K562 (cell line): ENCODE measurements at regions not wholly inside any gene's neighbourhood (a gene's known extent, or its start where the extent isn't known, plus 50 kb on each side); places are given as distances from the start of the nearest gene placed in this dataset.

Source experiments
- ATAC-seq: fragments of 200-7000 bp; cut with Tn5 transposase; 3 replicates; pipeline ENCODE4 v1.9.1; 2020; ENCODE audit warnings: moderate library complexity
- BruUV-seq: library from RNA; stranded (reverse); fragments of 400-500 nt; replicated peaks from 2 replicates; lab custom pipeline; 2021; lab: Mats Ljungman, UMichigan
- CTCF ChIA-PET: fragments of 300-600 bp; formaldehyde crosslinking; extraction: SDS; loops from one replicate; lab custom pipeline; 2021; ENCODE audit warnings: low intra/inter-chr PET ratio; lab: Yijun Ruan, JAX
- POLR2A ChIA-PET: fragments of 300-600, 350-650 bp; sonication (Branson Sonifier 250); formaldehyde crosslinking; extraction: SDS; loops from one replicate; lab custom pipeline; 2021; ENCODE audit warnings: antibody characterized with exemption, inconsistent platforms; lab: Yijun Ruan, JAX
- DNase-seq, 4 experiments: peaks; one replicate each; pipeline versions ENCODE4 v3.0.0 to v3.0.0-alpha.2; 2011 to 2018; ENCODE audit warnings: low spot score in 3 of 4, mixed read lengths in 3 of 4; ENCODE audit errors: extremely low read depth in 1 of 4
- FAIRE-seq: peaks from 2 replicates; lab custom pipeline; 2011; peaks lifted over from hg19 to GRCh38; lab: Jason Lieb, UNC
- H2AFZ ChIP-seq: 2 replicates; pipeline ENCODE4 v1.6.0; 2011; ENCODE audit warnings: low read depth, low read length, control low read depth, inconsistent platforms
- H3K27ac ChIP-seq: fragments of 200-600 bp; 3 replicates; pipeline ENCODE4 v1.8.0; 2011; ENCODE audit warnings: low read depth, mild to moderate bottlenecking, control low read depth, inconsistent platforms, low read length, moderate library complexity, mixed read lengths; ENCODE audit errors: extremely low read depth
- H3K27me3 ChIP-seq, 2 experiments: fragments of 300-600 bp in 1 of 2; 2 replicates in 1 of 2; 3 replicates in 1 of 2; pipeline versions ENCODE4 v1.6.0 to v1.8.0; 2011; ENCODE audit warnings: inconsistent platforms in 2 of 2, low read length in 2 of 2, mild to moderate bottlenecking in 1 of 2, mixed read lengths in 1 of 2, moderate library complexity in 1 of 2; ENCODE audit not compliant: control insufficient read depth in 2 of 2, insufficient read depth in 2 of 2
- H3K36me3 ChIP-seq: fragments of 300-600 bp; 3 replicates; pipeline ENCODE4 v1.8.0; 2011; ENCODE audit warnings: mild to moderate bottlenecking, low read length, inconsistent platforms; ENCODE audit not compliant: control insufficient read depth, insufficient read depth
- H3K4me1 ChIP-seq, 2 experiments: fragments of 200-600 bp in 1 of 2; replicated peaks in 1 of 2; 2 replicates in 1 of 2; 3 replicates in 1 of 2; pipeline versions ENCODE4 v1.5.1 to v1.8.0; 2011; ENCODE audit warnings: inconsistent platforms in 2 of 2, low read length in 2 of 2, mild to moderate bottlenecking in 1 of 2, mixed read lengths in 1 of 2, moderate library complexity in 1 of 2; ENCODE audit not compliant: control insufficient read depth in 2 of 2, insufficient read depth in 2 of 2
- H3K4me2 ChIP-seq: 2 replicates; pipeline ENCODE4 v1.6.1; 2011; ENCODE audit warnings: low read length, control low read depth, inconsistent platforms, mixed read lengths; ENCODE audit not compliant: insufficient read depth
- H3K4me3 ChIP-seq: fragments of 200-600 bp; sonication (generic), shearing (Covaris generic); 2 replicates; pipeline ENCODE4 v1.5.1; 2016; ENCODE audit warnings: control low read depth, inconsistent platforms
- H3K79me2 ChIP-seq: fragments of 200-600 bp; 3 replicates; pipeline ENCODE4 v1.8.0; 2011; ENCODE audit warnings: low read length, inconsistent platforms; ENCODE audit not compliant: control insufficient read depth, insufficient read depth
- H3K9ac ChIP-seq, 2 experiments: 2 replicates each; pipeline versions ENCODE4 v1.6.0 to v1.6.1; 2011; ENCODE audit warnings: low read depth in 2 of 2, low read length in 2 of 2, control low read depth in 1 of 2, inconsistent platforms in 1 of 2, mild to moderate bottlenecking in 1 of 2, mixed read lengths in 1 of 2; ENCODE audit not compliant: insufficient read depth in 1 of 2
- H3K9me1 ChIP-seq: one replicate; pipeline ENCODE4 v1.6.0; 2011; ENCODE audit warnings: inconsistent platforms, mild to moderate bottlenecking, low read length, moderate library complexity; ENCODE audit not compliant: control insufficient read depth, insufficient read depth
- H3K9me3 ChIP-seq: replicated peaks from 2 replicates; pipeline ENCODE4 v1.5.1; 2011; ENCODE audit warnings: low read depth, low read length, inconsistent platforms; ENCODE audit not compliant: control insufficient read depth, insufficient read depth
- H4K20me1 ChIP-seq: replicated peaks from 2 replicates; pipeline ENCODE4 v1.6.1; 2011; ENCODE audit warnings: low read length, inconsistent platforms, mixed read lengths; ENCODE audit not compliant: control insufficient read depth, insufficient read depth
- ARID2 ChIP-seq: fragments of 450-650 bp; IDR thresholded peaks from 2 replicates; pipeline ENCODE4 v1.6.1; 2017; ENCODE audit warnings: antibody characterized with exemption, mild to moderate bottlenecking
- ATF3 ChIP-seq, 2 experiments: fragments of 450-650 bp in 1 of 2; sonication (generic) in 1 of 2; formaldehyde crosslinking in 1 of 2; IDR thresholded peaks in 1 of 2; conservative IDR thresholded peaks in 1 of 2; 2 replicates each; pipeline versions ENCODE4 v1.6.1 to v1.8.1; 2016 to 2023; ENCODE audit warnings: mild to moderate bottlenecking in 2 of 2, moderate library complexity in 2 of 2, inconsistent platforms in 1 of 2, missing genetic modification reagents in 1 of 2
- CEBPB ChIP-seq: fragments of 450-650 bp; IDR thresholded peaks from 2 replicates; pipeline ENCODE4 v1.6.1; 2016; ENCODE audit warnings: missing genetic modification characterization, missing compliant biosample characterization
- CTBP1 ChIP-seq: fragments of 450-650 bp; IDR thresholded peaks from 2 replicates; pipeline ENCODE4 v1.6.1; 2016; ENCODE audit warnings: borderline replicate concordance
- LEF1 ChIP-seq: fragments of 450-650 bp; IDR thresholded peaks from 2 replicates; pipeline ENCODE4 v1.6.1; 2016; ENCODE audit warnings: mild to moderate bottlenecking
- MLLT1 ChIP-seq, 2 experiments: fragments of 450-650 bp; IDR thresholded peaks; 2 replicates each; pipeline ENCODE4 v1.6.1; 2016
- RBFOX2 ChIP-seq: fragments of 200-400 bp; formaldehyde crosslinking; IDR thresholded peaks from 2 replicates; pipeline ENCODE4 v1.6.1; 2017; ENCODE audit warnings: low read depth, mild to moderate bottlenecking, low read length, moderate library complexity
- TCF3 ChIP-seq: sonication (generic); formaldehyde crosslinking; IDR thresholded peaks from 2 replicates; pipeline ENCODE4 v1.4.0; 2020; ENCODE audit warnings: mild to moderate bottlenecking, missing genetic modification reagents
- UBTF ChIP-seq, 2 experiments: IDR thresholded peaks; 2 replicates each; pipeline ENCODE4 v1.6.1; 2012; ENCODE audit warnings: improper control_type of control experiment in 2 of 2, low read depth in 2 of 2, low read length in 2 of 2, borderline replicate concordance in 1 of 2
- USF2 ChIP-seq: sonication (generic); formaldehyde crosslinking; IDR thresholded peaks from 2 replicates; pipeline ENCODE4 v1.5.0; 2020; ENCODE audit warnings: missing genetic modification reagents
- ZBTB11 ChIP-seq, 3 experiments: fragments of 200-800 bp in 1 of 3; fragments of 250-450 bp in 1 of 3; fragments of 450-650 bp in 1 of 3; sonication (Bioruptor Pico) in 1 of 3; sonication (Bioruptor generic) in 1 of 3; formaldehyde crosslinking in 1 of 3; IDR thresholded peaks; 2 replicates each; pipeline versions ENCODE4 v1.6.1 to v1.8.0; 2016 to 2022; ENCODE audit warnings: mild to moderate bottlenecking in 2 of 3, missing genetic modification characterization in 2 of 3, missing compliant biosample characterization in 1 of 3, moderate library complexity in 1 of 3
- ZNF143 ChIP-seq: sonication (generic); formaldehyde crosslinking; IDR thresholded peaks from 2 replicates; pipeline ENCODE4 v1.9.0; 2022; ENCODE audit warnings: mild to moderate bottlenecking, missing genetic modification reagents
- ZNF212 ChIP-seq: fragments of 450-650 bp; formaldehyde crosslinking; IDR thresholded peaks from 2 replicates; pipeline ENCODE4 v1.4.0; 2020; ENCODE audit warnings: mild to moderate bottlenecking
- ZNF23 ChIP-seq: fragments of 250-450 bp; sonication (Bioruptor Pico); IDR thresholded peaks from 2 replicates; pipeline ENCODE4 v1.4.0; 2020; ENCODE audit warnings: mild to moderate bottlenecking
- WGBS: fragments of 100-300 bp; shearing (Covaris generic); methylation state at CpG from one replicate; pipeline ENCODE4 v1.1.6; 2016; ENCODE audit warnings: low coverage, mixed read lengths; ENCODE audit not compliant: insufficient coverage; ENCODE audit errors: missing lambda C conversion rate; 5-methylcytosine and 5-hydroxymethylcytosine counted together
- in situ Hi-C: fragments of 300-500 bp; cut with MboI; formaldehyde crosslinking; loops from 4 replicates; pipeline ENCODE4 v1.15.0; 2018; ENCODE audit warnings: inconsistent platforms, mixed read lengths
- intact Hi-C: fragments of 100-400 bp; cut with micrococcal nuclease; formaldehyde crosslinking; loops from 2 replicates; pipeline ENCODE4 v1.14.2; 2022

GRCh38 chr6:98230250-98230649 lies 604.1 kb upstream of the POU3F2 start:
- H3K9ac ChIP-seq = no peak overlapping the region
- CTCF ChIA-PET = no interaction called here
- H3K27me3 ChIP-seq = no peaks in the 10 kb centered on the region
- FAIRE-seq (no peak), DNase-seq (no peak), ATAC-seq (no peak)
- H3K4me3 ChIP-seq = no peak overlapping the region
- no peaks in the 10 kb centered on the region for H3K4me1 ChIP-seq
- H3K9me3 ChIP-seq = no peaks in the 10 kb centered on the region
- no peak overlapping the region for H3K4me2 ChIP-seq
- POLR2A ChIA-PET = no interaction called here
- no peaks in the 10 kb centered on the region for H4K20me1 ChIP-seq
- in situ Hi-C loops = no loop called here
- no peaks in the 10 kb centered on the region for H3K79me2 ChIP-seq
- no peak overlapping the region for H3K27ac ChIP-seq
- WGBS = 0% methylated on average over 1 of the region's 1 CpG
- no peak overlapping the region for H2AFZ ChIP-seq
- BruUV-seq = no TSS peak
- H3K9me1 ChIP-seq = no peaks in the 10 kb centered on the region
- intact Hi-C loops = no loop called here
- no peaks in the 10 kb centered on the region for H3K36me3 ChIP-seq
- TF ChIP-seq USF2 (CRISPR knock-in tag) (no peak), CEBPB (tag) (no peak), ARID2 (no peak), ZBTB11 (CRISPR knock-in tag; IDR thresholded peaks at IDR 0.05) (no peak), UBTF (IDR thresholded peaks at IDR 0.05; ENCODE audit: borderline replicate concordance in 1 of 2, low read depth in 2 of 2, low read length in 2 of 2) (no peak), LEF1 (no peak), MLLT1 (IDR thresholded peaks at IDR 0.05) (no peak), ZNF143 (CRISPR knock-in tag) (no peak), ZNF212 (CRISPR knock-in tag) (no peak), TCF3 (CRISPR knock-in tag) (no peak), CTBP1 (no peak), ZNF23 (CRISPR knock-in tag) (no peak), ATF3 (IDR thresholded peaks at IDR 0.05) (no peak), ATF3 (CRISPR knock-in tag; conservative IDR thresholded peaks at IDR 0.05) (no peak), RBFOX2 (no peak)
